Panc1 (cell line): ENCODE measurements at regions not wholly inside any gene's neighbourhood (a gene's known extent, or its start where the extent isn't known, plus 50 kb on each side); places are given as distances from the start of the nearest gene placed in this dataset.

Experiments used
- ATAC-seq: fragments of 200-7000 bp; cut with Tn5 transposase; 2 replicates; pipeline ENCODE4 v1.9.1; 2020; ENCODE audit warnings: mild to moderate bottlenecking, moderate library complexity
- BruUV-seq: library from RNA; stranded (reverse); fragments of 400-500 nt; replicated peaks from 2 replicates; lab custom pipeline; 2021; lab: Mats Ljungman, UMichigan
- CTCF ChIA-PET: fragments of 300-600 bp; sonication (Branson Sonifier 250); formaldehyde crosslinking; loops from one replicate; lab custom pipeline; 2022; ENCODE audit warnings: antibody characterized with exemption; lab: Charles Lee
- POLR2A ChIA-PET: fragments of 300-600 bp; sonication (Branson Sonifier 250); formaldehyde crosslinking; loops from one replicate; lab custom pipeline; 2022; ENCODE audit warnings: antibody characterized with exemption; lab: Charles Lee
- DNase-seq: peaks from one replicate; pipeline ENCODE4 v3.0.0-alpha.2; 2010; ENCODE audit warnings: low read depth, low spot score
- H3K27ac ChIP-seq: 2 replicates; pipeline ENCODE4 v1.5.1; 2011; ENCODE audit warnings: mild to moderate bottlenecking, low read length, inconsistent platforms
- H3K27me3 ChIP-seq: fragments of 200-500 bp; sonication (Bioruptor generic); 2 replicates; pipeline ENCODE4 v1.6.0; 2014; ENCODE audit warnings: low read length, inconsistent platforms; ENCODE audit not compliant: control insufficient read depth, insufficient read depth
- H3K36me3 ChIP-seq: fragments of 200-500 bp; sonication (Bioruptor generic); 2 replicates; pipeline ENCODE4 v1.5.1; 2014; ENCODE audit warnings: inconsistent platforms, mild to moderate bottlenecking, low read length, moderate library complexity; ENCODE audit not compliant: control insufficient read depth, insufficient read depth
- H3K4me1 ChIP-seq: 2 replicates; pipeline ENCODE4 v1.5.1; 2011; ENCODE audit warnings: inconsistent platforms, mild to moderate bottlenecking, low read length, moderate library complexity; ENCODE audit not compliant: control insufficient read depth, insufficient read depth
- H3K4me3 ChIP-seq, 2 experiments: 2 replicates each; pipeline ENCODE4 v1.5.1; 2011 to 2012; ENCODE audit warnings: low read depth in 2 of 2, low read length in 2 of 2, mild to moderate bottlenecking in 2 of 2, inconsistent platforms in 1 of 2, moderate library complexity in 1 of 2
- H3K9me3 ChIP-seq: fragments of 200-500 bp; sonication (Bioruptor generic); 2 replicates; pipeline ENCODE4 v1.5.1; 2014; ENCODE audit warnings: low read depth, mild to moderate bottlenecking, inconsistent platforms, low read length, moderate library complexity; ENCODE audit not compliant: control insufficient read depth, insufficient read depth
- POLR2AphosphoS5 ChIP-seq: IDR thresholded peaks from 2 replicates; pipeline ENCODE4 v1.6.1; 2012; ENCODE audit warnings: mild to moderate bottlenecking, low read depth, low read length, moderate library complexity
- SIN3A ChIP-seq: IDR thresholded peaks from 2 replicates; pipeline ENCODE4 v1.6.1; 2012; ENCODE audit warnings: low read depth, mild to moderate bottlenecking, low read length, moderate library complexity, borderline replicate concordance; ENCODE audit not compliant: insufficient read depth
- TCF7L2 ChIP-seq: IDR thresholded peaks from 2 replicates; pipeline ENCODE4 v1.6.1; 2011; ENCODE audit warnings: mild to moderate bottlenecking, low read depth, low read length, inconsistent platforms
- in situ Hi-C: cut with HindIII; loops from 2 replicates; pipeline ENCODE4 v1.10.0; 2016; ENCODE audit warnings: low sequenced_read_pairs, low pct_unique_long_range_greater_than_20kb
- intact Hi-C: fragments of 100-400 bp; cut with micrococcal nuclease; formaldehyde crosslinking; loops from one replicate; pipeline ENCODE4 v1.10.0; 2022; ENCODE audit not compliant: unreplicated experiment
- TF ChIP-seq, protein P1 (sequence below): fragments of 450-650 bp; IDR thresholded peaks from 2 replicates; pipeline ENCODE4 v1.5.1; 2017; ENCODE audit warnings: mild to moderate bottlenecking
- TF ChIP-seq, protein P2 (sequence below), 2 experiments: IDR thresholded peaks; 2 replicates each; pipeline ENCODE4 v1.6.1; 2011 to 2012; ENCODE audit warnings: low read depth in 2 of 2, control low read depth in 1 of 2, low read length in 1 of 2, mild to moderate bottlenecking in 1 of 2, moderate library complexity in 1 of 2; ENCODE audit not compliant: insufficient read depth in 1 of 2

- ATAC-seq, result no peak
- POLR2A ChIA-PET, result no interaction called here
- DNase-seq, result no peak
- no peaks in the 10 kb centered on the region for H3K9me3 ChIP-seq
- H3K27ac ChIP-seq, result no peak overlapping the region
- no peaks in the 10 kb centered on the region for H3K27me3 ChIP-seq
- intact Hi-C loops, result no loop called here
- H3K4me1 ChIP-seq, result no peaks in the 10 kb centered on the region
- no peak overlapping the region for H3K4me3 ChIP-seq
- in situ Hi-C loops, result no loop called here
- TF ChIP-seq TCF7L2 (no peak), SIN3A (no peak), POLR2AphosphoS5 (no peak)
- TF ChIP-seq, protein P1, sequence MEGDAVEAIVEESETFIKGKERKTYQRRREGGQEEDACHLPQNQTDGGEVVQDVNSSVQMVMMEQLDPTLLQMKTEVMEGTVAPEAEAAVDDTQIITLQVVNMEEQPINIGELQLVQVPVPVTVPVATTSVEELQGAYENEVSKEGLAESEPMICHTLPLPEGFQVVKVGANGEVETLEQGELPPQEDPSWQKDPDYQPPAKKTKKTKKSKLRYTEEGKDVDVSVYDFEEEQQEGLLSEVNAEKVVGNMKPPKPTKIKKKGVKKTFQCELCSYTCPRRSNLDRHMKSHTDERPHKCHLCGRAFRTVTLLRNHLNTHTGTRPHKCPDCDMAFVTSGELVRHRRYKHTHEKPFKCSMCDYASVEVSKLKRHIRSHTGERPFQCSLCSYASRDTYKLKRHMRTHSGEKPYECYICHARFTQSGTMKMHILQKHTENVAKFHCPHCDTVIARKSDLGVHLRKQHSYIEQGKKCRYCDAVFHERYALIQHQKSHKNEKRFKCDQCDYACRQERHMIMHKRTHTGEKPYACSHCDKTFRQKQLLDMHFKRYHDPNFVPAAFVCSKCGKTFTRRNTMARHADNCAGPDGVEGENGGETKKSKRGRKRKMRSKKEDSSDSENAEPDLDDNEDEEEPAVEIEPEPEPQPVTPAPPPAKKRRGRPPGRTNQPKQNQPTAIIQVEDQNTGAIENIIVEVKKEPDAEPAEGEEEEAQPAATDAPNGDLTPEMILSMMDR, result no peak
- TF ChIP-seq, protein P2, sequence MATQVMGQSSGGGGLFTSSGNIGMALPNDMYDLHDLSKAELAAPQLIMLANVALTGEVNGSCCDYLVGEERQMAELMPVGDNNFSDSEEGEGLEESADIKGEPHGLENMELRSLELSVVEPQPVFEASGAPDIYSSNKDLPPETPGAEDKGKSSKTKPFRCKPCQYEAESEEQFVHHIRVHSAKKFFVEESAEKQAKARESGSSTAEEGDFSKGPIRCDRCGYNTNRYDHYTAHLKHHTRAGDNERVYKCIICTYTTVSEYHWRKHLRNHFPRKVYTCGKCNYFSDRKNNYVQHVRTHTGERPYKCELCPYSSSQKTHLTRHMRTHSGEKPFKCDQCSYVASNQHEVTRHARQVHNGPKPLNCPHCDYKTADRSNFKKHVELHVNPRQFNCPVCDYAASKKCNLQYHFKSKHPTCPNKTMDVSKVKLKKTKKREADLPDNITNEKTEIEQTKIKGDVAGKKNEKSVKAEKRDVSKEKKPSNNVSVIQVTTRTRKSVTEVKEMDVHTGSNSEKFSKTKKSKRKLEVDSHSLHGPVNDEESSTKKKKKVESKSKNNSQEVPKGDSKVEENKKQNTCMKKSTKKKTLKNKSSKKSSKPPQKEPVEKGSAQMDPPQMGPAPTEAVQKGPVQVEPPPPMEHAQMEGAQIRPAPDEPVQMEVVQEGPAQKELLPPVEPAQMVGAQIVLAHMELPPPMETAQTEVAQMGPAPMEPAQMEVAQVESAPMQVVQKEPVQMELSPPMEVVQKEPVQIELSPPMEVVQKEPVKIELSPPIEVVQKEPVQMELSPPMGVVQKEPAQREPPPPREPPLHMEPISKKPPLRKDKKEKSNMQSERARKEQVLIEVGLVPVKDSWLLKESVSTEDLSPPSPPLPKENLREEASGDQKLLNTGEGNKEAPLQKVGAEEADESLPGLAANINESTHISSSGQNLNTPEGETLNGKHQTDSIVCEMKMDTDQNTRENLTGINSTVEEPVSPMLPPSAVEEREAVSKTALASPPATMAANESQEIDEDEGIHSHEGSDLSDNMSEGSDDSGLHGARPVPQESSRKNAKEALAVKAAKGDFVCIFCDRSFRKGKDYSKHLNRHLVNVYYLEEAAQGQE (IDR thresholded peaks at IDR 0.05; ENCODE audit: insufficient read depth in 1 of 2, low read depth in 2 of 2, low read length in 1 of 2), result no peak
- CTCF ChIA-PET, result no interaction called here
- H3K36me3 ChIP-seq, result no peaks in the 10 kb centered on the region
- no TSS peak for BruUV-seq
Observed at GRCh38 chr14:45715946-45716345, 462.9 kb upstream of the MIS18BP1 start.

DNA sequence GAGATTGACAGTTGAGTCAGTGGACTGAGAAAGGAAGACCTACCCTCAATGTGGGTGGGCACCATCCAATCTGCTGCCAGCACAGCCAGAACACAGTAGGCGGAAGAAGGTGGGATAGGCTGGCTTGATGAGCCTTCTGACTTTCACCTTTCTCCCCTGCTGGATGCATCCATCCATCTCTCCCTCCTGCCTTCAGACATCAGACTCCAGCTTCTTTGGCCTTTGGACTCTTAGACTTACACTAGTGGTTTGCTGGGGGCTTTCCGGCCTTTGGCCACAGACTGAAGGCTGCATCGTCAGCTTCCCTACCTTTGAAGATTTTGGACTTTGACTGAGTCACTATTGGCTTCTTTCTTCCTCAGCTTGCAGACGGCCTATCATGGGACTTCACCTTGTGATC lies 456.5 kb upstream of the MIS18BP1 start:
- no peaks in the 10 kb centered on the region for H3K36me3 ChIP-seq
- H3K9me3 ChIP-seq, result no peaks in the 10 kb centered on the region; the same call in 1 of the 2 replicates
- H3K27me3 ChIP-seq, result no peaks in the 10 kb centered on the region
- in situ Hi-C loops (no loop called here), intact Hi-C loops (no loop called here)
- ChIA-PET CTCF (no interaction called here), POLR2A (no interaction called here)
- H3K27ac ChIP-seq, result no peak overlapping the region
- DNase-seq (no peak), ATAC-seq (no peak)
- no peaks in the 10 kb centered on the region for H3K4me1 ChIP-seq
- no peak for TF ChIP-seq TCF7L2
- H3K4me3 ChIP-seq, result no peak overlapping the region
- BruUV-seq, result no TSS peak

DNA sequence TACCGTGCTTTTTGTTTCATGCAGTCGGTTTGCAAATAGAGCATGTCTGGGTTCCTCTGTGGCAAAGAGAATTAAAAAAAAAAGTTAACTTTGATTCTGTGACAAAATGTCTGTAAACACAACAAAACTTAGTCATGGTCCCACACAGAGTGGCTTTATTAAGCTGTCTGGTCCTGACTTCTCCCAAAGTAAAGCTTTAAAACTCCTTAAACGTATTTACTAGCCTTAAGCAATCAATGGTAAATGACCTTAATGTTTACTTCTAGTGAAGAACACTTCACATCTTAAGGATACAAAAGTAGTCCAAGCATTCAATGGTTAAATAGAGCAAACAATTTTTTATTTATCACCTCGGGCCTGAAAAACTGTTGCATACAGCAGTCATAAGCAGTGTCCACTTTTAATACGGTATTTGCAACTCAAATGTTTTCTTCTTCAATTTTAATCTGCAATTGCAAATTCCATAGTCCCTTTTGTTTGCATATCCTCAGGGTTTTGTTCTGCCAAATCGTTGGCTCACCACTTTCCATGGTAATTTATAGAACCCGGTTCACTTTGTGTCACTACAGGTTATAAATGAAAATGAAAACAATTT lies 453.0 kb upstream of the MIS18BP1 start:
- DNase-seq (no peak), ATAC-seq (no peak)
- no TSS peak for BruUV-seq
- Histone ChIP-seq H3K27ac (no peak overlapping the region), H3K36me3 (no peaks in the 10 kb centered on the region), H3K4me1 (no peaks in the 10 kb centered on the region), H3K27me3 (no peaks in the 10 kb centered on the region), H3K9me3 (no peaks in the 10 kb centered on the region; the same call in 1 of the 2 replicates), H3K4me3 (no peak overlapping the region)
- in situ Hi-C loops (no loop called here), intact Hi-C loops (no loop called here)
- POLR2A ChIA-PET, result no interaction called here
- CTCF ChIA-PET, result no interaction called here
- TF ChIP-seq, protein P1, result no peak
